ENCODE measurements at regions not wholly inside any gene's neighbourhood (a gene's known extent, or its start where the extent isn't known, plus 50 kb on each side); places are given as distances from the start of the nearest gene placed in this dataset.

DNA sequence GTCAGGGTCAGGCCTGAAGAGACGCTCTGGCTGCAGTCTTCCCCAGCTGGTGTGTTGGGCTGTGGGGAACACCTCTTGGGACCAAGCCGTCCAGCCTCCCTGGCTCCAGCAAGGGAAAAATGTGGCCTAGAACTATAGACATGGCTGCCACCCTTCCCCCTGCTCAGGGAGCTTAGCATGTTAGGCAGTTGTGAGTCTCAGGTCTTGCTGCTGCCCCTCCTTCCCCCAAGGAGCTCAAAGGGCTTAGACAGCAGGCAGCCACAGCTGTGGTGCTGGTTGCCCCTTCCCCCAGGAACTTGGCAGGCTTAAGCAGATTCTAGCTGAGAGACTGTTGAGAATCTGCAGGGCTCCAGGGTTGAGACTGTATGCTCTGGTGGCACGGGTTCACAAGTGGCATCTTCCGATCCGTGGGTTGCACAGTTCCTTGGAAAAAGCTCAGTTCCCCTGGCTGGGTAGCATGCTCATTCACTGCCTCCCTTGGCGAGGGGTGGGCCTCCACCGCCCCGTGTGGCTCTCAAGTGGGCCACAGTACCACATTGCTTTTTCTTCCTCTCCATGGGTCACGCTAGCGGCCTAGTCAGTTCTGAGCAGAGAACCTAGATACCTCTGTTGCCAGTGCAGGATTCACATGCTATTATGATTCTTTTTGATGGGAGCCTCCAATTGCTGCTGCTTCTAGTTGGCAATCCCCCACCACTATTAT is 1258.6 kb downstream of the OLFM4 start:
- no peak overlapping the region for H3K27ac Mint-ChIP-seq (ENCODE audit: unreplicated experiment)
- no peaks in the 10 kb centered on the region for H3K4me1 Mint-ChIP-seq (ENCODE audit: unreplicated experiment)

GRCh38 chr13:54301085-54301484 is 1272.5 kb downstream of the OLFM4 start:
- Mint-ChIP-seq H3K27me3 (ENCODE audit: unreplicated experiment) (no peaks in the 10 kb centered on the region), H3K27ac (ENCODE audit: unreplicated experiment) (no peak overlapping the region), H3K9me3 (ENCODE audit: unreplicated experiment) (no peaks in the 10 kb centered on the region), H3K4me1 (ENCODE audit: unreplicated experiment) (no peaks in the 10 kb centered on the region), H3K36me3 (ENCODE audit: low read depth, unreplicated experiment) (no peaks in the 10 kb centered on the region), H3K4me3 (ENCODE audit: unreplicated experiment) (no peak overlapping the region)
- TF ChIP-seq CTCF (IDR thresholded peaks at IDR 0.05; ENCODE audit: unreplicated experiment), result no peak
- no peak for DNase-seq (ENCODE audit: low spot score)

More for the DNA sequence above, 1258.6 kb downstream of the OLFM4 start:
- DNase-seq (ENCODE audit: low spot score), result no peak
- H3K9me3 Mint-ChIP-seq (ENCODE audit: unreplicated experiment), result no peaks in the 10 kb centered on the region
- no peak for TF ChIP-seq CTCF (IDR thresholded peaks at IDR 0.05; ENCODE audit: unreplicated experiment)
- H3K36me3 Mint-ChIP-seq (ENCODE audit: low read depth, unreplicated experiment), result no peaks in the 10 kb centered on the region
- H3K4me3 Mint-ChIP-seq (ENCODE audit: unreplicated experiment), result no peak overlapping the region
- H3K27me3 Mint-ChIP-seq (ENCODE audit: unreplicated experiment), result no peaks in the 10 kb centered on the region

DNA sequence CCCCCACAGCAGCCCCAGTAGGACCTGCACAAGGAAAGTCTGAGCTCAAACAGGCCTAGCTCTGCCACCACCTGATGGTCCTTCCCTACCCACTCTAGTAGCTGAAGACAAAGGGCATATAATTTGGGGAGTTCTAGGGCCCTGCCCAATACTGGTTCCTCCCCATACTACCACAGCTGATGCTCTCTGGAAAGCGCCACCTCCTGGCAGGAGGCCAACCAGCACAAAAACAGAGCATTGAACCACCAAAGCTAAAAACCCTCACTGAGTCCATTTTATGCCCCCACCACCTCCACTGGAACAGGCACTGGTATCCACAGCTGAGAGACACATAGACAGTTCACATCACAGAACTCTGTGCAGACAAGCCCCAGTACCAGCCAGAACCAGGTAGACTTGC is 1276.8 kb downstream of the OLFM4 start:
- Mint-ChIP-seq H3K4me3 (ENCODE audit: unreplicated experiment) (no peak overlapping the region), H3K36me3 (ENCODE audit: low read depth, unreplicated experiment) (no peaks in the 10 kb centered on the region), H3K4me1 (ENCODE audit: unreplicated experiment) (no peaks in the 10 kb centered on the region), H3K9me3 (ENCODE audit: unreplicated experiment) (no peaks in the 10 kb centered on the region), H3K27ac (ENCODE audit: unreplicated experiment) (no peak overlapping the region), H3K27me3 (ENCODE audit: unreplicated experiment) (no peaks in the 10 kb centered on the region)
- TF ChIP-seq CTCF (IDR thresholded peaks at IDR 0.05; ENCODE audit: unreplicated experiment), result no peak
- DNase-seq (ENCODE audit: low spot score), result no peak

GRCh38 chr13:54312885-54313284 is 1284.3 kb downstream of the OLFM4 start:
- Mint-ChIP-seq H3K36me3 (ENCODE audit: low read depth, unreplicated experiment) (no peaks in the 10 kb centered on the region), H3K27me3 (ENCODE audit: unreplicated experiment) (peaks cover 1% of the 10 kb centered on the region), H3K4me1 (ENCODE audit: unreplicated experiment) (no peaks in the 10 kb centered on the region), H3K27ac (ENCODE audit: unreplicated experiment) (no peak overlapping the region), H3K9me3 (ENCODE audit: unreplicated experiment) (no peaks in the 10 kb centered on the region), H3K4me3 (ENCODE audit: unreplicated experiment) (no peak overlapping the region)
- TF ChIP-seq CTCF (IDR thresholded peaks at IDR 0.05; ENCODE audit: unreplicated experiment), result no peak
- no peak for DNase-seq (ENCODE audit: low spot score)

DNA sequence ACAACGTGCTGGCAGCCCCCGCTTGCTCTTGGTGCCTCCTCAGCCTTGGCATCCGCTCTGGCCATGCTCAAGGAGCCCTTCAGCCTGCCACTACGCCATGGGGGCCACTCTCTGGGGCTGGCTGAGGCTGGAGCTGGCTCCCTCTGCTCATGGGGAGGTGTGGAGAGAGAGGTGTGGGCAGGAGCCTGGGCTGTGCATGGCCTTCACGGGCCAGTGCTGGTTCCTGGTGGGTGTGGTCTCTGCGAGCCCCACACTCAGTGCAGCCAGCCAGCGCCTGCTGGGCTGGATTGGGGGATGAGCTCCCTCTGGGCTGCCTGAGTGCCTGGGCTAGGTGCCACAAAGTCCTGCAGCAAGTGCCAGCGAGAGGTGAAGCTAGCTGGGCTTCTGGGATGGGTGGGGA is 1289.1 kb downstream of the OLFM4 start:
- no peaks in the 10 kb centered on the region for H3K9me3 Mint-ChIP-seq (ENCODE audit: unreplicated experiment)
- H3K27ac Mint-ChIP-seq (ENCODE audit: unreplicated experiment), result no peak overlapping the region
- no peaks in the 10 kb centered on the region for H3K4me1 Mint-ChIP-seq (ENCODE audit: unreplicated experiment)
- DNase-seq (ENCODE audit: low spot score), result no peak
- TF ChIP-seq CTCF (IDR thresholded peaks at IDR 0.05; ENCODE audit: unreplicated experiment), result no peak
- H3K36me3 Mint-ChIP-seq (ENCODE audit: low read depth, unreplicated experiment), result no peaks in the 10 kb centered on the region
- H3K27me3 Mint-ChIP-seq (ENCODE audit: unreplicated experiment), result peaks cover 2% of the 10 kb centered on the region
- no peak overlapping the region for H3K4me3 Mint-ChIP-seq (ENCODE audit: unreplicated experiment)
